ENCODE measurements at regions not wholly inside any gene's neighbourhood (a gene's known extent, or its start where the extent isn't known, plus 50 kb on each side); places are given as distances from the start of the nearest gene placed in this dataset.

DNA sequence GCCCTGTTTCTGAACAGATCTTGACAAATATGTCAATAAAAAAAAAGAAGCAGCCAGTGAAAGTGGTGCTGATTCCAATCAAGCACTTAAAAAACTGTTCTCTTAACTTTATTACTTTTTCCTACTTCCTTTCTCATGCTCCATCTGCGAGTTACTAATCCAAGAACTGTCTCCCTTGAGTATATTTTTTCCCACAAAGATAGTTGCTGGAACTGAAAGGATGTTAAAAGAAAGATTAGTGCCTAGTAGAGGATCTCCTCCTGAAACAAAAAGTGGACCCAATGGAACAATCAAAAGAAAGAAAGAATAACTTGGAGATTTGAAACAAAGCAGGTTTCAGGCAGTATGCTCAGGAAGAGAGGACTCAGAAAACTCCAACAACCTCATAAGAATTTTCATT is 1034.8 kb downstream of the PCDH17 start:
- TF ChIP-seq POLR2A (IDR thresholded peaks at IDR 0.05) (no peak), POLR2AphosphoS5 (IDR thresholded peaks at IDR 0.05) (no peak)
- TF ChIP-seq, protein P1, sequence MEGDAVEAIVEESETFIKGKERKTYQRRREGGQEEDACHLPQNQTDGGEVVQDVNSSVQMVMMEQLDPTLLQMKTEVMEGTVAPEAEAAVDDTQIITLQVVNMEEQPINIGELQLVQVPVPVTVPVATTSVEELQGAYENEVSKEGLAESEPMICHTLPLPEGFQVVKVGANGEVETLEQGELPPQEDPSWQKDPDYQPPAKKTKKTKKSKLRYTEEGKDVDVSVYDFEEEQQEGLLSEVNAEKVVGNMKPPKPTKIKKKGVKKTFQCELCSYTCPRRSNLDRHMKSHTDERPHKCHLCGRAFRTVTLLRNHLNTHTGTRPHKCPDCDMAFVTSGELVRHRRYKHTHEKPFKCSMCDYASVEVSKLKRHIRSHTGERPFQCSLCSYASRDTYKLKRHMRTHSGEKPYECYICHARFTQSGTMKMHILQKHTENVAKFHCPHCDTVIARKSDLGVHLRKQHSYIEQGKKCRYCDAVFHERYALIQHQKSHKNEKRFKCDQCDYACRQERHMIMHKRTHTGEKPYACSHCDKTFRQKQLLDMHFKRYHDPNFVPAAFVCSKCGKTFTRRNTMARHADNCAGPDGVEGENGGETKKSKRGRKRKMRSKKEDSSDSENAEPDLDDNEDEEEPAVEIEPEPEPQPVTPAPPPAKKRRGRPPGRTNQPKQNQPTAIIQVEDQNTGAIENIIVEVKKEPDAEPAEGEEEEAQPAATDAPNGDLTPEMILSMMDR (IDR thresholded peaks at IDR 0.05), result no peak
- 11% methylated on average over 1 of the region's 1 CpG for WGBS
- H3K4me1 ChIP-seq (replicated peaks), result no peaks in the 10 kb centered on the region
- DNase-seq (ENCODE audit: low spot score), result no peak
- no peaks in the 10 kb centered on the region for H3K36me3 ChIP-seq
- intact Hi-C loops (cut with DNase I), result no loop called here
- no peak overlapping the region for H3K4me3 ChIP-seq
- H3K27me3 ChIP-seq (replicated peaks; ENCODE audit: insufficient read depth), result no peaks in the 10 kb centered on the region
- no peak overlapping the region for H3K27ac ChIP-seq
- H3K9me3 ChIP-seq, result no peaks in the 10 kb centered on the region

DNA sequence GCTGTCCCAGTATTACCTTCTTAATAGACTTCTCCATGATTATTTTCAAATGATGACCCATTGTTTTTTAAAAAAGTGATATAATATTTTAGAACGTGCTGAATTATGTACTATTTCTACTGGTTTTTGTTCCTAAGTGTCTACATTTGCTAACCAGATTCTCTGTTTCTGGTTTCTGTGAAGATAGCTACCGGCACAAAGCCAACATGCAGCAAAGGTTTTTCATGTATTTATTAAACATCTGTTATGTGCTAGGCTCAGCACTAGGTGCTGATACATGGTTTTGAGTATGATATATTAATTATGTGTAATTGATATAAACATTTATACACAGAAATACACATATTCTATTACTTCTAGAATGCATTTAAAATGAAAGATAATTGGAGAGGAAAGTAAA is 1035.6 kb downstream of the PCDH17 start:
- H3K27me3 ChIP-seq (replicated peaks; ENCODE audit: insufficient read depth), result no peaks in the 10 kb centered on the region
- TF ChIP-seq POLR2A (IDR thresholded peaks at IDR 0.05), result no peak
- TF ChIP-seq, protein P1 (IDR thresholded peaks at IDR 0.05), result no peak
- no peak for TF ChIP-seq POLR2AphosphoS5 (IDR thresholded peaks at IDR 0.05)
- no peaks in the 10 kb centered on the region for H3K36me3 ChIP-seq
- H3K9me3 ChIP-seq, result no peaks in the 10 kb centered on the region
- no peaks in the 10 kb centered on the region for H3K4me1 ChIP-seq (replicated peaks)
- DNase-seq (ENCODE audit: low spot score), result no peak
- 63% methylated on average over 2 of the region's 2 CpGs for WGBS
- intact Hi-C loops (cut with DNase I), result no loop called here
- H3K27ac ChIP-seq, result no peak overlapping the region
- no peak overlapping the region for H3K4me3 ChIP-seq

DNA sequence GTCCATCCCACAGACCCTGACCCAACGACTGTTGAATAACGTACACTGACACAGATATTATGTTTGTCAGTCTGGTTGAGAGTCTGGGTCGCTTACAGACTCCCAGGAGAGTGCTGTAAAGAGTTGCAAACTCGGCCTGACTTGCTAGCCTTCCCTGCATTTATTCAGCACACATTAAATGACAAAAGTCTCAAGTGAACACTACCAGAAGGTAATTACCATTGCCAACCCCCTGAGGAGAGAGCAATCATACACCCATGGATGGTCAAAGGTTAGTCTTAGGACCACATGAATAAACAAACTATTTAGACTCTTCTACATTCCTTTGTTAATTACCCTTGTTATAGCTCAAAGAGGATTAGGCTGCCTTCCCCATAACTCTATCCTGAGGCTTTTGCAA is 1048.6 kb downstream of the PCDH17 start:
- WGBS, result 11% methylated on average over 4 of the region's 4 CpGs
- Histone ChIP-seq H3K9me3 (no peaks in the 10 kb centered on the region), H3K4me1 (replicated peaks) (no peaks in the 10 kb centered on the region), H3K27me3 (replicated peaks; ENCODE audit: insufficient read depth) (no peaks in the 10 kb centered on the region), H3K27ac (no peak overlapping the region), H3K36me3 (no peaks in the 10 kb centered on the region), H3K4me3 (no peak overlapping the region)
- intact Hi-C loops (cut with DNase I), result no loop called here
- no peak for TF ChIP-seq POLR2AphosphoS5 (IDR thresholded peaks at IDR 0.05)
- no peak for TF ChIP-seq POLR2A (IDR thresholded peaks at IDR 0.05)
- TF ChIP-seq, protein P1 (IDR thresholded peaks at IDR 0.05), result no peak
- DNase-seq (ENCODE audit: low spot score), result no peak

DNA sequence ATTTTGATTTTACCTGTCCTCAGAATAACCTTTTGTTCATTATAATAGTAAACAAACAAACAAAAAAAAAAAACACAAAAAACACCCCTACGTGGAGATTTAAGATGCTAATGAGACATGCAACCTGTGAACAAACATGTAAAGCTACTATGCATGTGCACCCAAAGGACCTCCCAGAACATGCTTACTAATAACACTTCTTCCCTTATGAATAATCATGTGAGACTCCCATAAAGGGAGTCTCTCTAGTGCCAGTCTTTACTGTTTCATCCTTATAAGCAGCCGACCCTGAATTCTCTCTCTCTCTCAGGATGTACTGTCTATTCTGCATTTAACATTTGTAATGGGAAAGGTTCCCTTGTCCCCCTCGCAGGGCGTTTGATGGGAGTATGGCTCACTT is 1051.1 kb downstream of the PCDH17 start:
- WGBS, result 91% methylated on average over 4 of the region's 4 CpGs
- H3K9me3 ChIP-seq, result no peaks in the 10 kb centered on the region
- TF ChIP-seq, protein P1 (IDR thresholded peaks at IDR 0.05), result no peak
- TF ChIP-seq POLR2AphosphoS5 (IDR thresholded peaks at IDR 0.05), result no peak
- no peak for TF ChIP-seq POLR2A (IDR thresholded peaks at IDR 0.05)
- H3K27me3 ChIP-seq (replicated peaks; ENCODE audit: insufficient read depth), result no peaks in the 10 kb centered on the region
- no peak overlapping the region for H3K27ac ChIP-seq
- H3K36me3 ChIP-seq, result no peaks in the 10 kb centered on the region
- intact Hi-C loops (cut with DNase I), result no loop called here
- H3K4me3 ChIP-seq, result no peak overlapping the region
- H3K4me1 ChIP-seq (replicated peaks), result no peaks in the 10 kb centered on the region
- DNase-seq (ENCODE audit: low spot score), result no peak

- H3K36me3 ChIP-seq, result no peaks in the 10 kb centered on the region
- 56% methylated on average over 2 of the region's 2 CpGs for WGBS
- TF ChIP-seq, protein P1 (IDR thresholded peaks at IDR 0.05), result no peak
- no peak for TF ChIP-seq POLR2AphosphoS5 (IDR thresholded peaks at IDR 0.05)
- TF ChIP-seq POLR2A (IDR thresholded peaks at IDR 0.05), result no peak
- H3K4me3 ChIP-seq, result no peak overlapping the region
- H3K27me3 ChIP-seq (replicated peaks; ENCODE audit: insufficient read depth), result no peaks in the 10 kb centered on the region
- H3K27ac ChIP-seq, result no peak overlapping the region
- no peaks in the 10 kb centered on the region for H3K4me1 ChIP-seq (replicated peaks)
- intact Hi-C loops (cut with DNase I), result no loop called here
- DNase-seq (ENCODE audit: low spot score), result no peak
- H3K9me3 ChIP-seq, result no peaks in the 10 kb centered on the region
These were observed 1055.6 kb downstream of the PCDH17 start for GRCh38 chr13:58687148-58687547.

Measured in prostate gland (tissue), 2 donors.